WTC11 (cell line): ENCODE measurements at regions not wholly inside any gene's neighbourhood (a gene's known extent, or its start where the extent isn't known, plus 50 kb on each side); places are given as distances from the start of the nearest gene placed in this dataset.

Experiments used
- ATAC-seq: fragments of 200-7000 bp; cut with Tn5 transposase; 2 replicates; pipeline ENCODE4 v1.10.0; 2021; ENCODE audit warnings: mild to moderate bottlenecking, moderate library complexity
- CTCF ChIA-PET: fragments of 300-600 bp; sonication (Branson Sonifier 250); formaldehyde crosslinking; loops from one replicate; lab custom pipeline; 2021; ENCODE audit warnings: antibody characterized with exemption; lab: Charles Lee
- POLR2A ChIA-PET: fragments of 350-600 bp; sonication (Branson Sonifier 250); formaldehyde crosslinking; loops from one replicate; lab custom pipeline; 2021; ENCODE audit warnings: antibody characterized with exemption; lab: Charles Lee
- DNase-seq: peaks from one replicate; pipeline ENCODE4 v3.0.0; 2021; ENCODE audit warnings: low spot score
- H3K27ac Mint-ChIP-seq: 2 replicates; pipeline ENCODE4 v1.8.0; 2021; ENCODE audit warnings: mixed read lengths
- H3K27me3 Mint-ChIP-seq: 2 replicates; pipeline ENCODE4 v1.8.0; 2021; ENCODE audit warnings: low read depth, mild to moderate bottlenecking, moderate library complexity, mixed read lengths
- H3K36me3 Mint-ChIP-seq: 2 replicates; pipeline ENCODE4 v1.8.0; 2021; ENCODE audit warnings: mixed read lengths
- H3K4me1 Mint-ChIP-seq: 2 replicates; pipeline ENCODE4 v1.8.0; 2022; ENCODE audit warnings: mixed read lengths
- H3K4me3 Mint-ChIP-seq: 2 replicates; pipeline ENCODE4 v1.8.0; 2021; ENCODE audit warnings: mild to moderate bottlenecking, moderate library complexity, mixed read lengths
- H3K9me3 Mint-ChIP-seq: 2 replicates; pipeline ENCODE4 v1.8.0; 2021; ENCODE audit warnings: mixed read lengths
- CBFB ChIP-seq: sonication (generic); formaldehyde crosslinking; IDR thresholded peaks from 2 replicates; pipeline ENCODE4 v1.8.1; 2022; ENCODE audit warnings: mild to moderate bottlenecking, low read depth, missing genetic modification reagents
- CREM ChIP-seq: sonication (generic); formaldehyde crosslinking; IDR thresholded peaks from 2 replicates; pipeline ENCODE4 v1.8.1; 2022; ENCODE audit warnings: mild to moderate bottlenecking, missing genetic modification reagents, moderate library complexity
- FOXP1 ChIP-seq: sonication (generic); formaldehyde crosslinking; IDR thresholded peaks from 2 replicates; pipeline ENCODE4 v1.8.0; 2022; ENCODE audit warnings: missing genetic modification reagents, mild to moderate bottlenecking, moderate library complexity, borderline replicate concordance
- FOXP4 ChIP-seq: sonication (generic); formaldehyde crosslinking; IDR thresholded peaks from 2 replicates; pipeline ENCODE4 v1.8.0; 2022; ENCODE audit warnings: mild to moderate bottlenecking, missing genetic modification reagents
- GRHL2 ChIP-seq: fragments of 250-450 bp; sonication (Bioruptor Pico); IDR thresholded peaks from 2 replicates; pipeline ENCODE4 v1.8.0; 2022; ENCODE audit warnings: mild to moderate bottlenecking, moderate library complexity; ENCODE audit not compliant: insufficient replicate concordance, severe bottlenecking
- GTF2I ChIP-seq: fragments of 250-450 bp; sonication (Bioruptor Pico); conservative IDR thresholded peaks from 2 replicates; pipeline ENCODE4 v1.4.0; 2021; ENCODE audit warnings: mild to moderate bottlenecking
- MYBL2 ChIP-seq: sonication (generic); formaldehyde crosslinking; IDR thresholded peaks from 2 replicates; pipeline ENCODE4 v1.8.1; 2023; ENCODE audit warnings: mild to moderate bottlenecking, moderate library complexity, missing genetic modification reagents
- NFATC4 ChIP-seq: fragments of 250-450 bp; sonication (Bioruptor Pico); IDR thresholded peaks from 2 replicates; pipeline ENCODE4 v1.9.0; 2021; ENCODE audit warnings: mild to moderate bottlenecking
- NR1H2 ChIP-seq: sonication (generic); formaldehyde crosslinking; IDR thresholded peaks from 2 replicates; pipeline ENCODE4 v1.9.0; 2021; ENCODE audit warnings: mild to moderate bottlenecking, moderate library complexity, missing genetic modification reagents
- PRRX2 ChIP-seq: fragments of 250-450 bp; sonication (Bioruptor Pico); IDR thresholded peaks from 2 replicates; pipeline ENCODE4 v1.8.0; 2021; ENCODE audit warnings: mild to moderate bottlenecking
- SP1 ChIP-seq: sonication (generic); formaldehyde crosslinking; conservative IDR thresholded peaks from 2 replicates; pipeline ENCODE4 v1.8.1; 2022; ENCODE audit warnings: missing genetic modification reagents
- TCF7 ChIP-seq: sonication (generic); formaldehyde crosslinking; IDR thresholded peaks from 2 replicates; pipeline ENCODE4 v1.8.0; 2022; ENCODE audit warnings: mild to moderate bottlenecking, low read depth, missing genetic modification reagents, moderate library complexity
- ZBTB21 ChIP-seq: sonication (generic); formaldehyde crosslinking; IDR thresholded peaks from 2 replicates; pipeline ENCODE4 v1.8.1; 2023; ENCODE audit warnings: mild to moderate bottlenecking, missing genetic modification reagents, borderline replicate concordance
- ZMAT4 ChIP-seq: fragments of 250-450 bp; sonication (Bioruptor Pico); IDR thresholded peaks from 2 replicates; pipeline ENCODE4 v1.9.0; 2021; ENCODE audit warnings: mild to moderate bottlenecking
- ZNF138 ChIP-seq: sonication (generic); formaldehyde crosslinking; conservative IDR thresholded peaks from 2 replicates; pipeline ENCODE4 v1.8.1; 2022; ENCODE audit warnings: mild to moderate bottlenecking, moderate library complexity, missing genetic modification reagents
- ZNF263 ChIP-seq: sonication (generic); formaldehyde crosslinking; IDR thresholded peaks from 2 replicates; pipeline ENCODE4 v1.8.1; 2022; ENCODE audit warnings: low read depth, mild to moderate bottlenecking, moderate library complexity, missing genetic modification reagents
- ZNF416 ChIP-seq: fragments of 250-450 bp; sonication (Bioruptor Pico); IDR thresholded peaks from 2 replicates; pipeline ENCODE4 v1.9.0; 2021; ENCODE audit warnings: mild to moderate bottlenecking, inconsistent platforms
- ZNF671 ChIP-seq: fragments of 250-450 bp; sonication (Bioruptor Pico); IDR thresholded peaks from 2 replicates; pipeline ENCODE4 v1.8.0; 2021; ENCODE audit warnings: mild to moderate bottlenecking
- TF ChIP-seq, protein P1 (sequence below): fragments of 250-450 bp; sonication (Bioruptor Pico); IDR thresholded peaks from 2 replicates; pipeline ENCODE4 v1.9.0; 2021; ENCODE audit warnings: moderate library complexity, mild to moderate bottlenecking, inconsistent platforms, borderline replicate concordance
- TF ChIP-seq, protein P2 (sequence below): sonication (generic); formaldehyde crosslinking; IDR thresholded peaks from 2 replicates; pipeline ENCODE4 v1.8.0; 2022; ENCODE audit warnings: mild to moderate bottlenecking, missing genetic modification reagents

- TF ChIP-seq CBFB (CRISPR knock-in tag) (no peak), MYBL2 (CRISPR knock-in tag) (no peak), ZNF138 (CRISPR knock-in tag) (no peak), ZNF263 (CRISPR knock-in tag) (no peak), ZMAT4 (no peak), PRRX2 (CRISPR knock-in tag) (no peak), NR1H2 (CRISPR knock-in tag) (no peak)
- TF ChIP-seq, all 79 proteins: peak for 0
Observed at GRCh38 chr15:58275785-58276184, 137.6 kb downstream of the AQP9 start (continued).

GRCh38 chr15:58276924-58277323 is 138.7 kb downstream of the AQP9 start:
- CTCF ChIA-PET = no interaction called here
- no peaks in the 10 kb centered on the region for H3K27me3 Mint-ChIP-seq
- ATAC-seq (no peak), DNase-seq (no peak)
- POLR2A ChIA-PET = no interaction called here
- H3K27ac Mint-ChIP-seq = no peak overlapping the region
- peaks cover 10% of the 10 kb centered on the region for H3K4me1 Mint-ChIP-seq
- no peaks in the 10 kb centered on the region for H3K36me3 Mint-ChIP-seq
- TF ChIP-seq ZNF416 (CRISPR knock-in tag) (no peak), ZBTB21 (CRISPR knock-in tag) (no peak), NFATC4 (no peak)
- TF ChIP-seq, all 79 proteins: peak for 0
- no peaks in the 10 kb centered on the region for H3K9me3 Mint-ChIP-seq
- no peak overlapping the region for H3K4me3 Mint-ChIP-seq

- H3K4me3 Mint-ChIP-seq = no peak overlapping the region
- H3K4me1 Mint-ChIP-seq = peaks cover 14% of the 10 kb centered on the region
- TF ChIP-seq NR1H2 (CRISPR knock-in tag) (no peak), CREM (CRISPR knock-in tag) (no peak), TCF7 (no peak), FOXP4 (no peak), GTF2I (CRISPR knock-in tag) (no peak)
- TF ChIP-seq, protein P1, sequence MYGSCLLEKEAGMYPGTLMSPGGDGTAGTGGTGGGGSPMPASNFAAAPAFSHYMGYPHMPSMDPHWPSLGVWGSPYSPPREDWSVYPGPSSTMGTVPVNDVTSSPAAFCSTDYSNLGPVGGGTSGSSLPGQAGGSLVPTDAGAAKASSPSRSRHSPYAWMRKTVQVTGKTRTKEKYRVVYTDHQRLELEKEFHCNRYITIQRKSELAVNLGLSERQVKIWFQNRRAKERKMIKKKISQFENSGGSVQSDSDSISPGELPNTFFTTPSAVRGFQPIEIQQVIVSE = no peak
- ChIA-PET CTCF (no interaction called here), POLR2A (no interaction called here)
- H3K36me3 Mint-ChIP-seq = no peaks in the 10 kb centered on the region
- no peak for ATAC-seq
- H3K27ac Mint-ChIP-seq = no peak overlapping the region
- H3K9me3 Mint-ChIP-seq = no peaks in the 10 kb centered on the region
- DNase-seq = no peak
- H3K27me3 Mint-ChIP-seq = no peaks in the 10 kb centered on the region
Observed at GRCh38 chr15:58277333-58277732, 139.2 kb downstream of the AQP9 start.

GRCh38 chr15:58279106-58279505 is 140.9 kb downstream of the AQP9 start:
- TF ChIP-seq GRHL2 (no peak), ZNF671 (CRISPR knock-in tag) (no peak), FOXP1 (no peak), SP1 (CRISPR knock-in tag) (no peak), CBFB (CRISPR knock-in tag) (no peak)
- TF ChIP-seq, protein P2, sequence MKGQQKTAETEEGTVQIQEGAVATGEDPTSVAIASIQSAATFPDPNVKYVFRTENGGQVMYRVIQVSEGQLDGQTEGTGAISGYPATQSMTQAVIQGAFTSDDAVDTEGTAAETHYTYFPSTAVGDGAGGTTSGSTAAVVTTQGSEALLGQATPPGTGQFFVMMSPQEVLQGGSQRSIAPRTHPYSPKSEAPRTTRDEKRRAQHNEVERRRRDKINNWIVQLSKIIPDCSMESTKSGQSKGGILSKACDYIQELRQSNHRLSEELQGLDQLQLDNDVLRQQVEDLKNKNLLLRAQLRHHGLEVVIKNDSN (CRISPR knock-in tag) = no peak
- TF ChIP-seq, all 79 proteins: peak for 0
- Mint-ChIP-seq H3K27ac (no peak overlapping the region), H3K4me3 (no peak overlapping the region), H3K36me3 (no peaks in the 10 kb centered on the region), H3K4me1 (peaks cover 15% of the 10 kb centered on the region), H3K9me3 (no peaks in the 10 kb centered on the region), H3K27me3 (no peaks in the 10 kb centered on the region)
- no peak for ATAC-seq
- no peak for DNase-seq
- POLR2A ChIA-PET = no interaction called here
- CTCF ChIA-PET = no interaction called here
